GM21717 (cell line): ENCODE measurements at regions not wholly inside any gene's neighbourhood (a gene's known extent, or its start where the extent isn't known, plus 50 kb on each side); places are given as distances from the start of the nearest gene placed in this dataset.

ENCODE experiments used
- ATAC-seq: cut with Tn5 transposase; IDR thresholded peaks from one replicate; pipeline ENCODE4 v1.9.1; 2021; ENCODE audit warnings: mild to moderate bottlenecking, moderate library complexity; ENCODE audit not compliant: unreplicated experiment

DNA sequence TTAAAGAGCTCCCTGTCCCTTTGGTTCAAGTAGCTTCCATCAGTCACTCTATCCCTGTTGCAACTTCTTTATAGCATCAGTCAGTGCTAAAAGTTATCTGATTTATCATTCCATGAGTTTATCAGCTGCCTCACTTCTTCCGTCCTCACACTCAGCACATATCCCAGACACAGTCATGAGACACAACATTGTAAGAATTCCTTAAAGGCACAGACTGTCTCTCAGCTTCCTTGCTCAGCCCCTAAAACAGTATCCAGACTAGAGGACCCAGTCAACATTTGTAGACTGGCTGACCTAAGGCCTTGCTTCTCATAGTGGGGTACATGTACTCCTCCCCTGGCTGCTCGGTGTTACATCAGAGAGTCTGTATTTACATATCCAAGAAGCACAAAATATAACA is 164.9 kb upstream of the ADGRL2 start:
- ATAC-seq, result no peak

DNA sequence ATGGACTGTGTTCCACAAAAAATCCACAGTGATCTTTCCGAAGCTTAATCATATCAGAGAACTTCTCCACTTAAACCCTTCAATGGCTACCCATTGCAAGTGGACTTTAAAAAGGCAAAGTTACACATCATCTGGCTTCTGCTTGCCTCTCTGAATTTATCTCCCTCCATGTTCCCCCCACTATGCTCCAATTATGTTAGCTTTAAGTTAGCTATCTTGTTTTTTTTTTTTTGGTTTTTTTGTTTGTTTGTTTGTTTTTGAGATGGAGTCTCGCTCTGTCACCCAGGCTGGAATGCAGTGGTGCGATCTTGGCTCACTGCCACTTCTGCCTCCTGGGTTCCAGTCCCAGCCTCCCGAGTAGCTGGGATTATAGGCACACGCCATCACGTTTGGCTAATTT is 166.4 kb upstream of the ADGRL2 start:
- ATAC-seq, result no peak

DNA sequence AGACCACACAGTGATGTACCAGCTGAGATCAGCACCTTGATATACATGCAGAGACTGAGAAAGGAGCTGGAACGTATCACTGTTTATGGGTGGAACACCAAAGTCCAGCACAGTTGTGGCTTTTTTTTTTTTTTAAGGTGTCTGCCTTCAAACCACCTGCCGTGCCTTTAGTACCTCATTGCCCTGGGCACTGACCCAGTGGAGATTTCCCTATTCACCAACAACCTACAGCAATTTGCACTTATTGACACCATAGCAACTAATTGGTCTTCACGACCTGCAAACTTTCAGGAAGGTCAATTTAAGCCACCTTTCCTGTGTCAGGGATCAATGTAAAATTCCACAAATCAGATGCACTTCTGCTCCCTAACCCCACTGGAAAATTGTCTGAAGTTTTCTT is 181.6 kb upstream of the ADGRL2 start:
- no peak for ATAC-seq

DNA sequence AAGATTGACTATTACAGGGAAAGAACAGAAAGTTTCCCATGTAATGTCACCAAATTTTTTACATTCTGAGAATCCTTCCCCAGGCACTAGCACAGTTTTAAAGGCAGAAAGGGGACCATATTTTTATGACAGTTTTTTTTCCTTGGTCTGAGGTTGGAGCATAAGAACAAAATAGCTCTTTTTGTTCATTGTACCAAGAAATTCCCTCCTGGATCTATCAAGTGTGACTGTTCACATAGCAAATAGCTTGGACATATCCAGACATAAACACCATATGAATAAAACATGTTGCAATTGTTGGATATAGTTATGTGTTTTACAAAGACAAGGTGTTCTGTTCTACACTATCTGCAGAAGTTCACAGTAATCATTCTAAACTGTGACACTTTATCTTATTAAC is 182.4 kb upstream of the ADGRL2 start:
- no peak for ATAC-seq

DNA sequence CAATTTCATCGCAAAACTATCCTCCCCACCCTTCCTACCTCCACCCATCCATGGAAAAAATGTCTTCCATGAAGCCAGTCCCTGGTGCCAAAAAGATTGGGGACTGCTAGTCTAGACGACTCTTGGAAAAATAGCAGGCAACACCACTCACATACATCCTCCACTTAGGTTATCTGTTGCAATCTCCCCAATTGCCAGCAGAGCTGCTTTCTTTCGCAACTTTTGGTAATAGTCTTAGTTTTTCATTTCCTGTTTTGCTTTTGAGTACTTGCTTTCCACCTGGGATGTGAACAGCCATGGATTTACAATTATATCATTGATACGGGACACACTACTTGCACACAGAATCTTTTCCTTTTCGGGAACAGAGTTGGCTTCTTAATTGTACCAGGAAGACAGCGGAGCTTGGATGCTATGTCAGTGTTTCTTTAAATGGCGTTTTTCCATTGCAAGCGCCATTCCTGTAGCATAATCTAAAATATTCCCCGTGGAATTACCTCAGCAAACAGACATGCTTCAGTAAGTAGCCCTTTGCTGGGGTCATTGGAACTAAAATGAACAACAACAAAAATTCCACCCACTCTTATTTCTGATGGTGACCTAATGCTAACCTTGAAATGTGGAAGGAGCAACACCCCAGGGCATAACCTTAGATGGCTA is 183.3 kb upstream of the ADGRL2 start:
- no peak for ATAC-seq

DNA sequence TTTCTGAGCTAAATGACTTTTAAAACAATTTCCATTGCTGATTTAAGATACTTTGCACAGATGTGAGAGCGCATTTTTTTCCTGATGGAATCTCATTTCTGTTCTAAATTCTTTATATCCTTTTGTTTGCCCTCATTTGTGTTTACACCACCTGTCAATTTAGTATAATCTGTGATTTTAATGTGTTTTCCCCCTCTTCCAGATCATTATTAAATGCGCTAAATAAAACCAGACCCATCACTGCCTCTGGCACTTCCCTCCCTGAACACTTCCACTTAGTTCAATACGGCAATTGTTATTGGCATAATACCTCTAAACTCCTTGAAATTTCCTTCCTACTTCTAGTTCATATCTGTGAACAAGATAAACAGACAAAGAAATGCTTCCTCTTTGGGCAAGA is 186.9 kb upstream of the ADGRL2 start:
- ATAC-seq, result no peak

DNA sequence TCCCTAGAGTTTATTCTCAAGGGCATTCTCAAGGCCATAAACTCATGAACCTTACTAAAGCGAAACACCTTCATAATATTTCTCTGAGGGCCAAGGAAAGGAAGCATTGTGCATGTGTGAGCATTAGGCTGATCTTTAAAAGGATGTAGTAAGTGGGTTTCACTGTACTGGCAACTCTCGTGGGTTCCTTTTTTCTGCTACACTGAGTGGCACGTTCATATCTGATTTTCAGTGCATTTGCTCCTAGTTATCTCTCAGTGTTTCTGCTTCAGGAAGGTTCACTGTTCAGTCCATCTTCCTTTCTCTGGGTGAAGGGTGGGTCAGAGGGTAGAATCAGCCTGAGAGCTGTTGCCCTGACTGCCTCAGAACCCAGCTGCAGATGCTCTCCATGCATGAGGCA is 192.8 kb upstream of the ADGRL2 start:
- no peak for ATAC-seq

DNA sequence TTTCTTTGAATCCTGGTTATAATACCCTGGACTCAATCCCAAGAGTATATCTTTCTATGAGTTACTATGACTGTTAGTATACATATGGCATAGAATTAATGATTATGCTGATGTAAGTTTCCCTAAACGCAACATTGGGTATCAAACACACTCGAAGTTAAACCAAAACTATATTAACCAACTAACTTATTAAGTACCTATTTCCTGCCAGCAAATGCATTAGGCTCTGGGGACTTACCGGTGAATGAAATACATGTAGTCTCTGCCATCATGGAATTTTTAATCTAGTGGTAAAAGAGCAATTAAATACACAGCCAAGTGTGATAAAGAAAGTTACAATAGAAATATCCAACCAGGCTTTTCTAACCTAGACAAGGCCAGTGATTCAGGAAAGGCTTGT is 193.6 kb upstream of the ADGRL2 start:
- no peak for ATAC-seq

DNA sequence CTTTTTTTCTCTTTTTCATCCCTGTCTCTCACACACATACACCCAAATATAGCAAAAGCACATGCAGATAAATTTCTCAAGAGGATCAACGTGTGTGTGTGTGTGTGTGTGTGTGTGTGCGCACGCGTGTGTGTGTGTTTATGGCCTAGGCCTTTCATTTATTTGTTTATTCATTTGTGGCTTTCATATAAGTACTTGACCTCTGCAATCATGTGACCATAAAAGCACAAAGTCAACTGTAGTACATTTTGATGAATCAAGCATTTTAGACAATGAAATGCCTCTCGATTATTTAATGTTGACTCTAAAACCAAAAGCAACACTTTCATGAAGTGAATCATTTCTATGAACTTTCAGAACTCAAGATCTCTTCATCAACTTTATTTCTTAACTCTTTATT is 194.1 kb upstream of the ADGRL2 start:
- no peak for ATAC-seq

DNA sequence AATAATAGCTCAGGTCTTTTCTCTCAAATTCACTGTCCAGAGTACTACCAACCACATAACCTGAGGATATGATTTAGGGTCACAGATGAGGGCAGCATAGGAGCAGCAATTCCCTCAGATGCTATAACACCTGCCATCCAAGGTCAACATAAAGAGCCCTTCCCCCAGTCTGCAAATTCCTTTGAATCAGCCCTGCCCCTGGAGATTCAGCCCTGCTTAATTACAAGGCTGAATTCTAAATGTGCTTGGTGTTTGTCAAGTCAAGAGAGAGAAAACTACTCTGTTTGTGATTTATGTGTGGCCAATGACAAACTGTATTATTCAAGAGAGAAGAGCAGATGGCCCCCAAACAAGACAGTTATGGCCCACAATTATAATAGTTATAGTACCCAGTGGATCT is 195.7 kb upstream of the ADGRL2 start:
- ATAC-seq, result no peak

DNA sequence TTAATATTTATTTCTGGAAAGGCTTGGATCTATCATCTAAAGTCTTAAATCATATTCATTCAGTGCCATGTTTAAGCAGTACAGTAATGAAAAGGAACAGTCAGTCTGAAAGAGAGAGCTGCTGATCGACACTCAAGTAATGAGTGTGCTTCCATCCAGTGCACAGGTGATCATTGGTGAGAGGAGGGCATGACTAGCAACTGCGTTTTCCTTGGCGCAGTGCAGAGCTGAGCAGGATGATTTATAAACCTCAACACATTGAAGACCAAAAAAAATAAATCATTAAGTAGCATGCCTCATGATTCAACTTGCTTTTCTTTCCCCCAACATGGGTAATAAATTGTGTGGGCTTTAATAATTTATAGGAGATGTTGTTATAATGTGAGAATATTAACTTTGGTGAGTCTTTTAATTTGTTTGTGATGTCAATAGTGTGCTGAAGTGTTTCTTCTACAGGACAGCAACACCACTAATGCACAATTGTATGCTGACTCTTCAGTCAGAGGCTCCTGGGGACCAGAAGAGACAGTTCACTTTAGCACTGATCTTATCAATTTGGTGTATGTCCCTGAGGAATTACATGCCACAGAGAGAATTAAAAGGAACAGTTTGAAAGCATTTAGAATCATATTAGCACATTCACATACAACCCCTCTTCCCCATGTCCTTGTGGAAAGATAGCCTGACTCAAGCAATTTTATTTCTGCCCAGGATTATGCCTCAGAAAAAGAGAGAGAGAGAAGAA is 199.7 kb upstream of the ADGRL2 start:
- no peak for ATAC-seq

DNA sequence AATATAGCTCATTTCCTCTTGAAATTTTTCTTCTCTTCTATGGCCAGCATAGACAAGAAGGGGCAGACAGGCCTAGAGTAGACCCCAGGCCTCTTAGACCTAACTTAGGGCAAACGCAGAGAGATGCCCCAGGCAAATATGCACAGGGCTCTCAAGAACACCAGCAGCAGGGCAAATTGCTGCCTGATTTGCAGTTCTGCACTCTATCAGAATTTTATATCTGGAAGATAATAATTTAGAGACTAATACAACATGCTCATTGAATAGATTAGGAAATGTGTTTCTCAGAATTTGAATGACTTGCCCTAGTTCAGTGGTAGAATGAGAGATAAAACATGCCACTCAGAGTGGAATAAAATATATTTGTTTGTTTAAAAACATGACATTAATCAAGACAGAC is 200.4 kb upstream of the ADGRL2 start:
- no peak for ATAC-seq

DNA sequence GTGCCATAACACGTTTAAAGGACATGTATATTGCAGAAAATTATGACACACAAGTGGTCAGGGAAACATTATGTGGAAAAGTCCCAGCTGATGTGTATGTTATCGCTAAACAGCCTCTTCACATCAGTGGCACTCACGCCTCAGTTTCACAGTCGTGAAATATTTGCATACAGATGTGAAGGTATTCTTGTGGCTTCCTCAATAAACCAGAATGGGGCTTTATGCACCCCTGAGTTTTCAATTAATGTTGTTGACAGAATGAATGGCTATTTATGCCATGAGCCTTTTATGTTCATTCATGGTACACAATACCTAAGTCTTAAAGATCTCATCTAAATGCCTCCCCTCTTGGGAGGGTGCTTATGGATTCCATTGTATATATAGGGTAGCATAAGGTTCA is 202.1 kb upstream of the ADGRL2 start:
- ATAC-seq, result no peak

DNA sequence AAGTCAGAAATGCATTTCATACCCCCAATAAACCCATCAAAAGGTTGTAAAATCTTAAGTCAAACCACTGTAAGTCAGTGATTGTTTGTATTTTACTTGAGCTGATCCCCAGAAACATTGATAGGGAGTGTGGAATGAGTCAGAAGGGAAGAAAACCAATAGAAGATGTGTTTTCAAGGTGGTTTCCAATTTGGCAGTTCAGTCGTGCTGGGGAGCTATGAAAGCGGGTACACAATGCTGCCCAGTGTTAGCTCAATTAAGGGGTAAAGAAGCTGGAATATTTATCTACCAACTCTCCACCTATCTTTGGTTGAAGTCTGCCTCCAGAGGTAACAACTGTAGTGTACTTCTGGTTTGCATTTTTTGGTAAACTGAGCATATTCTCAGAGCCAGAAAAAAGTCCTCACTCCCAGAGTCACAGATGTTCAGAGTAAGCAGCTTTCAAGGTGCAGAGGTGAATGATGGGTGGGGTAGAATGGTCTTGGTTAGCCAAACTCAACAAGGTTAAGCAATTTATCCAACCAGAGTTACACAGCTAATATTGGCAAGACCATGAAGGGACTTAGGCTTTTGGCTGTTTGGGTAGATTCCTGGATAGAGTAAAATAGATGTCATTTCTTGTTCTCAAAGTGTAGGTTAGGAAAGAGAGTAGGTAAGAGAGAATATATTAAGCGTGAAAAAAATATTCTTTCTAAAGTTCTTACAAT is 202.9 kb upstream of the ADGRL2 start:
- ATAC-seq, result no peak

DNA sequence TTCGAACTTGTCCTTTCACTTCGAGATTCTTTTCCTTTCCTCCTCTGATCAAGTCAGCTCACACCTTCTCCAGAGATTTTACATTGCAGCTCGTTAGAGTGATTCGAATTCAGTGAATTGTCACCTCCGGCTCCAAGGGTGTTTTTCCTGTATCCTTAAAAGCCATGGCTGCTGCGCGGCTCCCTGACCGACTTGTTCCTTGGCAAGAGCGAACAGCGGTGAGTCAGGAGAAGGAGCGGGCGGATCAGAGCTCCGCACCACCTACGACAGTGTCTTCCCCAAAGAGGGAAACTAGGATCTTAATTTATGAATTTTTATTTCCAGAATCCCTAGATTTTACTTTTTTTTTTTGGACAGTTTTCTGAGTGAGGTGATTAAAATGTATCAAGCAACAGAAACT is 204.4 kb upstream of the ADGRL2 start:
- ATAC-seq, result no peak

DNA sequence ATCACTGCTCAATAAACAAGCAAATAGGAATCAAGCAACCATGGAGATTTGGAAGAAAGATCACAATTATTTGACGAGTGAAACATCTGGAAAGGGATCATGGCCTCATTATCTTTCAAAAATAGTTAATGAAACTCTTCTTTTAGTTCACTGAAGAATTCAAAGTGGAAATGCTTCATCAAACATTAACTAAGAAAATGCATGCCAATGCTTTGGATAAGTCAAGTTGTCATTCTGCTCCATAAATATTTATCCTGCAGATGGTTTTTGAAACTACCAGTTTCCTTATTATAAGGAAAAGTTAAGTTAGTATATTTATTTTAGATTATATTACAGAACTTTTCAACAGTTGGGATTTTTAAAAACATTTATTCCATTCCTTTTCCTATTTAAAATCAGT is 206.5 kb upstream of the ADGRL2 start:
- ATAC-seq, result no peak

DNA sequence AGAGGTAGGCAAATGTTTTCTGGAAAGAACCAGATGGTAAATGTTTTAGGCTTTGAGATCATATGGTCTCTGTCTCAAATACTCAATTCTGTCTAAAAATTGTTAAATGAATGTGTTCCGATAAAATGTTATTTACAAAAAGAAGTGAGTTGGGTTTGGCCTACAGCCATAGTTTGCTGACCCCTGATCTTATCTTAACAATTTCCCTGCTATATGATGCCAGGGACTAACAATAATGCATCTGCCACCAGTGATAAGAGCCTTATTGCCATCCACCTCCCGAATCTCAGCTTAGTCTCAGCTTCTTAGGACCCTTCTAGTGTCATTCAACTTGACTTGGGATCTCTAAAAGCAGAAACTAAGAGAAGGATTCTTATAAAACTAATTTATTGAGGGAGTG is 208.5 kb upstream of the ADGRL2 start:
- ATAC-seq, result no peak

DNA sequence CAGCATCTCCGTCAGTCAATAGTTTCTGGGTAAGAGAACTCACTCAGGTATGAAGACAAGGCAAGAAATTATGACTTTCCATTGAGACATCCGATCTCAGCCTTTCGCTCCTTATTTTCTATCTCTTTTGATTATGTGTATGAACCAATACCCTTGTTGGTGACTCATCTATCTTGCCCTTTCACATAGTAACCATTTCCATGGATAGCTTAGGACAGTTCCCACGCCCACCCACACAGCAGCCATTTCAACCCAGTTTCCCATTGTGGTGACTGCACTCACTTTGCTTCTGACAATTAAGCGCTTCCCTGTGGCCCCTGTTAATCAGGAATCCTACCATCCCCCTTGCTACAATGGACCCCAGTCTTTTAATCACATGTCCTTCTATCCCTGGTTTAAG is 210.6 kb upstream of the ADGRL2 start:
- ATAC-seq, result no peak

DNA sequence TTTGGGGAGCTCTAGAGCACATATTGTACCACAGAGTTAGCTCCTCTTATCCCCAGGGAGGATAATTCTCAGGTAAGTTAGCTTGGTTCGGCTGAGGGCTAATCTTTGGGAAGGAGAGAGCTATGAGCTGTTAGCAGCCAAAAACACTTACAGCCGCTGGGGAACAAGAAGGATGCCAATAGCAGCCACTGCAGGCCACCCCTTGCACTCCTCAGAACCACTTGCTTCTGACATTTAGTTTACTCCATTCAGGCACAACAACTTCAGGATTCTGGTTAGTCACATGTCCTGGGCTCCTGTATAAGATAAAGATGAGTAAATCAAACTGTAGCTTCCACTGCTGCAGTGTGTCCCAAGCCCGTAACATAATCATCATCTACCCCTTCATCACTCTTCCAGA is 212.6 kb upstream of the ADGRL2 start:
- ATAC-seq, result no peak

DNA sequence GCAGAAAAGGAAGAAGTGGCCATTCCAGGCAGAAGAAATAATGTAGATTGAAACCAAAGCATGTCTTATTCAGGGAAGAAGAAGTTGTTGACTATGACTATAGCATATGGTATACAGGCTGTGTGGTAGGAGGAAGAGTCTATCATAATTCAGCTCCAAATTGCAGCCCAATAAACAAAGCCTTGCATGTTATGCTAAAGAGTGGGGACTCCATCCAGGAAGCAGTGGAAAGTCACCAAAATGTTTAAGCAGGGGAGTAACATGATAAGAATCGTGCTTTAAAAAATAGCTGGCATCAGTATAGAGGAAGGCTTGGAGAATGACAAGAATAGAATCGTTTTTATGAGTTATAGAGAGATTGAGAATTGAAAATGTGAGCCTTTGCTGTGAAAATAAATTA is 213.3 kb upstream of the ADGRL2 start:
- ATAC-seq, result no peak

DNA sequence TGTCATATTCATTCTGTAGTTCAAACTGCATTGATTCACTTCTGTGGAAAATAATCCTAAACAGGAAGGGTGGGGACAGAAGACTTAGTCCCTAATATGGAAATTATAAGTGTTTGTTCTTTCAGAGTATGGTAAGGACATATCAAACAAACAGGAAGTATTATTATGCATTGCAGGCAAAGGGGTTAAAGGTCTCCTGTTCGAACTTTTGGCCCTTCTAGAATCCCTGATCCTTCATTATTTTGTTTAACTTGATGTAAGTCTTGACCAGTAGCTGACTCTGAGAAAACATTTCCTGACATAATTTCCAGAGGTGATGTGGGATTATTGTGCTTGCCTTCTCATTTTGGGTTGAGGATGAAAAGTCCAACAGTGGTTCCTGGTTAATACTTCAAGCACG is 215.4 kb upstream of the ADGRL2 start:
- no peak for ATAC-seq

DNA sequence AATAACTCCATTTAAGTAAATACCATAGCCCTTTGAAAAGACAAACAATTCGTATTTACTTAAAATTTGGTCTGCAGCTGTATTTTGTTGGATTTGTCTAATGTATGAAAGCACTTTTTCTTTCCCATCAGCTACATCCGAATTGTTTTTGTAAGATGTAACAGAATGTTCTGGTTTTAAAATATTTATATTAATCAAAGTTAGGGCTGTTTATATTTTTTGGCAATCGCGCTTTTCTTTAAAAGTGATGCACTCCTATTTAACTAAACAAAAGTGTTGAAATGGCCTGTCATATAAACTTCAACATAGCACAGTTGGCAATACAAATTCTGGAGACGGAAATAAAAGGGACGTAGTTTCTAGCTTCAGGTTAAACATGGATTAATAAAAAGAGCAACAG is 216.3 kb upstream of the ADGRL2 start:
- no peak for ATAC-seq
